Endothelial cell of umbilical vein (primary cell): ENCODE measurements at regions not wholly inside any gene's neighbourhood (a gene's known extent, or its start where the extent isn't known, plus 50 kb on each side); places are given as distances from the start of the nearest gene placed in this dataset.

Experiments
- BruUV-seq: library from RNA; stranded (reverse); fragments of 400-500 nt; replicated peaks from 2 replicates; lab custom pipeline; 2021; lab: Mats Ljungman, UMichigan
- CTCF ChIA-PET: fragments of 300-600, 350-600 bp; sonication (Branson Sonifier 250); formaldehyde crosslinking; loops from one replicate; lab custom pipeline; 2021; ENCODE audit warnings: antibody characterized with exemption, inconsistent platforms; lab: Charles Lee
- POLR2A ChIA-PET: fragments of 300-600, 350-600 bp; sonication (Branson Sonifier 250); formaldehyde crosslinking; loops from one replicate; lab custom pipeline; 2021; ENCODE audit warnings: antibody characterized with exemption, inconsistent platforms; lab: Charles Lee
- DNase-seq: peaks from one replicate; pipeline ENCODE4 v3.0.0-alpha.2; 2011; ENCODE audit warnings: low read depth, low spot score
- FAIRE-seq: peaks from 2 replicates; lab custom pipeline; 2011; peaks lifted over from hg19 to GRCh38; lab: Jason Lieb, UNC
- H2AFZ ChIP-seq: 2 replicates; pipeline ENCODE4 v1.6.0; 2012; ENCODE audit warnings: low read depth, low read length, control low read depth, inconsistent platforms
- H3K27ac ChIP-seq: 2 replicates; pipeline ENCODE4 v1.5.1; 2011; ENCODE audit warnings: low read depth, mild to moderate bottlenecking, control low read depth, low read length, moderate library complexity; ENCODE audit not compliant: insufficient read depth
- H3K27me3 ChIP-seq, 2 experiments: 2 replicates each; pipeline versions ENCODE4 v1.6.0 to v1.6.1; 2011; ENCODE audit warnings: low read length in 2 of 2, mixed read lengths in 1 of 2; ENCODE audit not compliant: control insufficient read depth in 2 of 2, insufficient read depth in 2 of 2
- H3K36me3 ChIP-seq, 2 experiments: 2 replicates in 1 of 2; 3 replicates in 1 of 2; pipeline ENCODE4 v1.5.1; 2011; ENCODE audit warnings: low read length in 2 of 2, mild to moderate bottlenecking in 1 of 2, moderate library complexity in 1 of 2; ENCODE audit not compliant: control insufficient read depth in 2 of 2, insufficient read depth in 2 of 2; ENCODE audit errors: extremely low read depth in 1 of 2
- H3K4me1 ChIP-seq: 3 replicates; pipeline ENCODE4 v1.5.1; 2011; ENCODE audit warnings: mild to moderate bottlenecking, low read length; ENCODE audit not compliant: control insufficient read depth, insufficient read depth; ENCODE audit errors: extremely low read depth
- H3K4me2 ChIP-seq: 2 replicates; pipeline ENCODE4 v1.6.1; 2011; ENCODE audit warnings: low read length, control low read depth, mixed read lengths; ENCODE audit not compliant: insufficient read depth
- H3K4me3 ChIP-seq, 3 experiments: fragments of 200-600 bp in 1 of 3; sonication (generic), shearing (Covaris generic) in 1 of 3; replicated peaks in 1 of 3; 2 replicates each; pipeline ENCODE4 v1.5.1; 2011 to 2016; ENCODE audit warnings: control low read depth in 3 of 3, low read length in 3 of 3, mild to moderate bottlenecking in 2 of 3, inconsistent platforms in 1 of 3, low read depth in 1 of 3, moderate library complexity in 1 of 3; ENCODE audit not compliant: insufficient read depth in 1 of 3
- H3K79me2 ChIP-seq: 2 replicates; pipeline ENCODE4 v1.6.0; 2012; ENCODE audit warnings: low read length, inconsistent platforms; ENCODE audit not compliant: control insufficient read depth, insufficient read depth
- H3K9ac ChIP-seq: replicated peaks from 2 replicates; pipeline ENCODE3; 2011; ENCODE audit warnings: low read length, control low read depth; ENCODE audit not compliant: insufficient read depth; ENCODE audit errors: extremely low read depth
- H3K9me1 ChIP-seq: replicated peaks from 3 replicates; pipeline ENCODE4 v1.6.0; 2011; ENCODE audit warnings: mild to moderate bottlenecking, low read length; ENCODE audit not compliant: control insufficient read depth, insufficient read depth; ENCODE audit errors: extremely low read depth
- H3K9me3 ChIP-seq: replicated peaks from 2 replicates; pipeline ENCODE4 v1.5.1; 2012; ENCODE audit warnings: low read length, inconsistent platforms; ENCODE audit not compliant: control insufficient read depth, insufficient read depth
- H4K20me1 ChIP-seq: replicated peaks from 2 replicates; pipeline ENCODE3; 2011; ENCODE audit warnings: mild to moderate bottlenecking, low read length; ENCODE audit not compliant: control insufficient read depth, insufficient read depth; ENCODE audit errors: extremely low read depth
- CTCF ChIP-seq, 2 donors: IDR thresholded peaks; 1 replicate in 1 of 2; 2 replicates in 1 of 2; pipeline ENCODE4 v1.5.1; 2011; ENCODE audit warnings: low read length in 2 of 2, mild to moderate bottlenecking in 2 of 2, moderate library complexity in 2 of 2, control low read depth in 1 of 2, inconsistent platforms in 1 of 2, low read depth in 1 of 2; ENCODE audit not compliant: insufficient read depth in 1 of 2; ENCODE audit errors: extremely low read depth in 1 of 2
- EZH2 ChIP-seq: IDR thresholded peaks from 2 replicates; pipeline ENCODE4 v1.6.1; 2012; ENCODE audit warnings: borderline replicate concordance, low read depth, mild to moderate bottlenecking, moderate library complexity, low read length, inconsistent platforms; ENCODE audit not compliant: severe bottlenecking
- FOS ChIP-seq: IDR thresholded peaks from 2 replicates; pipeline ENCODE4 v1.6.1; 2011; ENCODE audit warnings: mild to moderate bottlenecking, low read length, moderate library complexity, borderline replicate concordance; ENCODE audit not compliant: insufficient read depth
- GATA2 ChIP-seq: IDR thresholded peaks from 2 replicates; pipeline ENCODE4 v1.7.0; 2011; ENCODE audit warnings: low read depth, mild to moderate bottlenecking, moderate library complexity, mixed read lengths, low read length; ENCODE audit not compliant: insufficient read length, insufficient read depth
- JUN ChIP-seq: IDR thresholded peaks from 2 replicates; pipeline ENCODE4 v1.6.1; 2011; ENCODE audit warnings: borderline replicate concordance, low read depth; ENCODE audit not compliant: insufficient read length, insufficient read depth
- MYC ChIP-seq: IDR thresholded peaks from one replicate; pipeline ENCODE4 v1.6.1; 2011; ENCODE audit warnings: mild to moderate bottlenecking, low read depth, low read length
- POLR2A ChIP-seq: IDR thresholded peaks from 2 replicates; pipeline ENCODE4 v1.6.1; 2012; ENCODE audit warnings: low read depth, mild to moderate bottlenecking, control low read depth, low read length
- POLR2AphosphoS5 ChIP-seq: IDR thresholded peaks from 2 replicates; pipeline ENCODE4 v1.6.1; 2012; ENCODE audit warnings: low read depth, mild to moderate bottlenecking, control low read depth, low read length, moderate library complexity; ENCODE audit not compliant: insufficient read depth
- dilution Hi-C: fragments of 300-500 bp; cut with MboI; formaldehyde crosslinking; loops from one replicate; pipeline ENCODE4 v1.15.0; 2019; ENCODE audit warnings: low sequenced_read_pairs; ENCODE audit not compliant: extremely low pct_ligation_motif_present
- intact Hi-C: fragments of 100-400 bp; cut with micrococcal nuclease; formaldehyde crosslinking; loops from one replicate; pipeline ENCODE4 v1.10.0; 2022
- TF ChIP-seq, protein P1 (sequence below): IDR thresholded peaks from 2 replicates; pipeline ENCODE4 v1.6.1; 2011; ENCODE audit not compliant: insufficient read depth, insufficient read length

- Histone ChIP-seq H3K4me3 (no peak overlapping the region), H3K36me3 (no peaks in the 10 kb centered on the region), H3K9ac (no peak overlapping the region), H2AFZ (no peak overlapping the region), H3K9me3 (no peaks in the 10 kb centered on the region), H3K27ac (no peak overlapping the region), H3K79me2 (no peaks in the 10 kb centered on the region), H3K9me1 (no peaks in the 10 kb centered on the region), H3K4me1 (peaks cover 11% of the 10 kb centered on the region), H3K27me3 (no peaks in the 10 kb centered on the region), H3K4me2 (no peak overlapping the region), H4K20me1 (no peaks in the 10 kb centered on the region)
- ChIA-PET CTCF (no interaction called here), POLR2A (no interaction called here)
- DNase-seq (no peak), FAIRE-seq (no peak)
- dilution Hi-C loops: no loop called here
- intact Hi-C loops: no loop called here
- no TSS peak for BruUV-seq
- no peak for TF ChIP-seq POLR2A
- no peak for TF ChIP-seq FOS
- no peak for TF ChIP-seq MYC
- TF ChIP-seq CTCF (IDR thresholded peaks at IDR 0.05; ENCODE audit: extremely low read depth in 1 of 2, insufficient read depth in 1 of 2, low read depth in 1 of 2, low read length in 2 of 2): no peak
- TF ChIP-seq JUN: no peak
- no peak for TF ChIP-seq POLR2AphosphoS5
- TF ChIP-seq GATA2: no peak
- TF ChIP-seq EZH2: no peak
- TF ChIP-seq, protein P1, sequence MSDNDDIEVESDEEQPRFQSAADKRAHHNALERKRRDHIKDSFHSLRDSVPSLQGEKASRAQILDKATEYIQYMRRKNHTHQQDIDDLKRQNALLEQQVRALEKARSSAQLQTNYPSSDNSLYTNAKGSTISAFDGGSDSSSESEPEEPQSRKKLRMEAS: no peak
Measured at GRCh38 chr12:23262670-23263069, 637.7 kb downstream of the ETNK1 start.
